COLO668 (cell line): ENCODE measurements at regions not wholly inside any gene's neighbourhood (a gene's known extent, or its start where the extent isn't known, plus 50 kb on each side); places are given as distances from the start of the nearest gene placed in this dataset.
A peak's percentile ranks its signal among the peaks of the same experiment; 100 is the strongest.
"Not testable (repeated sequence)": the region's sequence is repeated elsewhere in the genome, so short reads cannot be mapped to it uniquely, and the experiment has no call there.

ENCODE experiments used
- DNase-seq: peaks from one replicate; lab custom pipeline; 2025; ENCODE audit not compliant: unreplicated experiment; lab: John Stamatoyannopoulos, UW

DNA sequence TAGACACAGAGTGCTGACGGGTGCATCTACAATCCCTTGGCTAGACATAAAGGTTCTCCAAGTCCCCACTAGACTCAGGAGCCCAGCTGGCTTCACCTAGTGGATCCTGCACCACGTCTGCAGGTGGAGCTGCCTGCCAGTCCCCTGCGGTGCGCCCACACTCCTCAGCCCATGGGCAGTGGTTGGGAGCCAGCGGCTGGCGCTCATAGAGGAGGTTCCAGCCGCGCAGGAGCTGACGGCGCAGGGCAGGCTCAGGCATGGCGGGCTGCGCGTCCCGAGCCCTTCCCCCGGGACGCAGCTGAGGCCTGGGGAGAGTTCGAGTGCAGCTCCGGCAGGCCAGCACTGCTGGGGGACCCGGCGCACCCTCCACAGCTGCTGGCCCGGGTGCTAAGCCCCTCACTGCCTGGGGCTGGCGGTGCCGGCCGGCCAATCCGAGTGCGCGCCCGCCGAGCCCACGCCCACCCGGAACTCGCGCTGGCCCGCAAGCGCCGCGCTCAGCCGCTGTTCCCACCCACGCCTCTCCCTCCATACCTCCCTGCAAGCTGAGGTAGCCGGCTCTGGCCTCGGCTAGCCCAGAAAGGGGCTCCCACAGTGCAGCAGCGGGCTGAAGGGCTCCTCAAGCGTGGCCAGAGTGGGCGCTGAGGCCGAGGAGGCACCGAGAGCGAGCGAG is 1364.5 kb upstream of the WWC1 start:
- not testable (repeated sequence) for DNase-seq

DNA sequence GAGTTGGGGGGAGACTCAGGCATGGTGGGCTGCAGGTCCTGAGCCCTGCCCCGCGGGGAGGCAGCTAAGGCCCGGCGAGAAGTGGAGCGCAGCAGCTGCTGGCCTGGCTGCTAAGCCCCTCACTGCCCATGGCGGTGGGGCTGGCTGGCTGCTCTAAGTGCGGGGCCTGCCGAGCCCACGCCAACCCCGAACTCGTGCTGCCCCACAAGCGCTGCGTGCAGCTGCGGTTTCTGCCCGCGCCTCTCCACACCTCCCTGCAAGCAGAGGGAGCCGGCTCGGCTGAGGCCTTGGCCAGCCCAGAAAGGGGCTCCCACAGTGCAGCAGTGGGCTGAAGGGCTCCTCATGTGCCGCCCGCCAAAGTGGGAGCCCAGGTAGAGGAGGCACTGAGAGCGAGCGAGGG is 1355.1 kb upstream of the WWC1 start:
- DNase-seq = no peak

DNA sequence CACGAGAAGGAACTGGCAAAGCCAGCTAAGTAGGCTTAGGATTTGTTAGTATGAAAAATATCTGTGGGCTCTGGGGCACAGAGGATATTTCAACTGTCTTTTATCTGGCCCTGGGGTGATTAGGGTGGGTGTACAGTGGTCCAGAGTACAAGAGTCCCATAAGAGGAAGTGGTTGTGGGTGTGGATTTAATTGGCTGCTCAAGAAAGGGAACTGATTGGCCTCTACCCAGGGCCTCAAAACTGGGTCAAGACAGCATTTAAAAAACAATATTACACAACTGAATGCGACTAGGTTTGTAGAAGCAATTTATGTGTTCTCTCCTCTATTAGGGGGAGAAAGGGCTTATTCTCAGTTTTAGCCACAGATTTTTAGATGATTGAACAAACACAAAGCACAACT is 1353.4 kb upstream of the WWC1 start:
- peak; percentile 0 for DNase-seq

DNA sequence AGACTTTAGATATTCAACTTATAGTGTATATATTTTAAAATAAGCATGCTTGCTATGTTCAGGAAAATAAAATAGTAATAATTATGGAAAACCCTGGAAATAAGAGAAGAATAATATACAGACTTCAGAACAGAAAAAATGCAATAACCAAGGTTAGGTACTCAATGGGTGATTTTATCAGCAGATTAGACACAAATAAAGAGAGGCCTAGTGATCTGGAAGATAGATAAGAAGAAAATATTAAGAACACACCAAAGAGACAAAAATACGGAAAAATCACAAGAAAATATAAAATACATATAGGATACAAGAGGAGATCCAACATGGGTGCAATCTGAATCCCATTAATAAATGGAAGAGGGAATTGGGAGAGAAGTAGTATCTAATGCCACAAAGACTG is 1348.5 kb upstream of the WWC1 start:
- DNase-seq = no peak

DNA sequence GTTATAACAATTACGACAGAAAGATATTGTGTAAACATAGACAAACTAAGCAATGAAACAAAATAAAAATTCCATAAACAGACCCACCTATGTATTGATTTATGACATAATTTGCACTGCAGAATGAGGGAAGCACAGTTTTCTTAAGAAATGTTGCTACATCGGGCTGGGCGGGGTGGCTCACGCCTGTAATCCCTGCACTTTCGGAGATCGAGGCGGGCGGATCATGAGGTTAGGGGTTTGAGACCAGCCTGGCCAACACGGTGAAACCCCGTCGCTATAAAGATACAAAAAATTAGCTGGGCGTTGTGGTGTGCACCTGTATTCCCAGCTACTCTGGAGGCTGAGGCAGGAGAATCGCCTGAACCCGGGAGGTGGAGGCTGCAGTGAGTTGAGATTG is 1344.4 kb upstream of the WWC1 start:
- DNase-seq = no peak

DNA sequence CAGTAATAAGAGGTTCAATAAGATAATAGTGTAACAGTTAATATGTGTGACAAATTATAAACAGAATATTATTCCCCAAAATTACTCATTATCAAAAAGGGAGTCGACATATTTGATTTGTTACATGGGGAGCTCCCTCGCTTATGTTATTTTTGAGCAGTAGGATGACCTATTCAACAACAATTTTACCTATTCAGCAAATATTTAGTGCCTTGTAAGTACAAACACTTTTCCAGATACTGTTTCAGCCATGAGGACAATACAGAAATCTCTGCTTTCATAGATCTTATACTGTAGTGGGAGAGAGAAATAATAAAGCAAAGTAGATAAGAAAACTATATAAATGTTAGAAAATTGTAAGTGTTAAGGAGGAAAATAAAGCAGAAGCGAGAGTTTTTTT is 1342.8 kb upstream of the WWC1 start:
- DNase-seq = no peak

DNA sequence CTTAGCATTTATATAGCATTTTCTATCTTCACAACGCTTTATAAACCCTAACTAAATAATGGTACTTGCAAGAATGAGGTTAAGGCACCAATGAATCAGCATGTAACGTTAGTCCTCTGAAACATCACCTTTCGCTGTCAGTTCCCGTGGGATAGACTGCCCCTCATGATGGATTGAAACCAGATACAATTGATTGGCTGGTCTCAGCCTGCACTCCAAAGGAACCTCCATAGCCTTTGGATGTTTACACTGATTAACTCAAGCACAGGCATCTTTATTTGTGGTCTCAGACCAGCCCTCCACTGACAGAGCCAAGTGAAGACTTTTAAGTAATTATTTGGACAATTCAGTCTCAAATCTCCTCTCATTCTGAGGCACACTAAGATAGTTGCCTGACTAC is 1339.4 kb upstream of the WWC1 start:
- DNase-seq = no peak

DNA sequence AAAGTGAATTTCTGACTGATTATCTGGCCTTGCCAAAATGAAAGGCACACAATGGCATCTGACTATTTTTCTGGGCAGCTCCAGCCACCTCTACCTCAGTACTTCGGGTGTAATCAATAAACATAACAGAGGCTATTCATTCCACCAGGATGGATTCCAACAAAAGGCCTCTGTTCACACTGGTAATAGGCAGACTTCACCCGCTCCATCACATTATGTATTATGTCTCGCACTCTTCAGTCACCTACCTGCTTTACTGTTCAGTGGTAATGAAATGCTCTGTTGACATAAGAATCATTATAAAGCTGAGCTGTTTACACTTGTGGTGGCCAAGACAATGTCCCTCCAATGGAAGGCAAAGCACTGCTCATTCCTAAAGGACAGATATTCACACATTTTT is 1333.7 kb upstream of the WWC1 start:
- DNase-seq = no peak

DNA sequence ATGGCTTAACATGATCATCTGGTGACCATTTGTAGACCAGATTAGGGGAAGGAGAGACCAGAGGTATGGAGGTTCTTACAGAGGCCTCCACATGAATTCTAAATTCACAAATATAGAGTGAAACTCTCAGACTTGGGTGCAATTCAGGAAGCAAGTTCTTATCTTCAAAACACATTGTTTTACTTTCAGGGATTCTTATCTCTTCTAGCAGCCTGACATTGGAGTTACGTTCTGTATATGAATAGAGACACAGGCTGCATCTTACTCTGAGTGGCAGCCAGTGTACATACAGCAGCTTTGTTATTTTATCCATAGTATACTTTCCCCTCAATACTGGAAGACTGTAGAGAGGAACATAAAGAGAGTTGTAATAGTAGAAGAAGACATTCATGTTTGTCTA is 1331.7 kb upstream of the WWC1 start:
- DNase-seq = no peak

DNA sequence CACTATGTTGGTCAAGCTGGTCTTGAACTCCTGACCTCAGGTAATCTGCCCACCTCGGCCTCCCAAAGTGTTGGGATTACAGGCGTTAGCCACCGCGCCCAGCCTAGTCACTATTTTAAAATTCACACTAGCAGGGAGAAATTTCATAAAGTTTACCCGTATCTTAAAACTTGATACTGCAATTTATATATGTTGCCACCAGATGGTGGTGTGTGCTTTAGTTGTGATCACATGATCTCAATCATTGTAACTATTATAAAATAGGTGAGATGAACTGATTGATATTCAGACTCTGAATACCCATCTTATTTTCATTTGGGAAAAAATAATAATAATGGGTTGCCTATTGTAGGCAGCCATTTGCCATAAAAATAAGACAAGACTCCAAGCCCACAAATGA is 1330.4 kb upstream of the WWC1 start:
- no peak for DNase-seq

DNA sequence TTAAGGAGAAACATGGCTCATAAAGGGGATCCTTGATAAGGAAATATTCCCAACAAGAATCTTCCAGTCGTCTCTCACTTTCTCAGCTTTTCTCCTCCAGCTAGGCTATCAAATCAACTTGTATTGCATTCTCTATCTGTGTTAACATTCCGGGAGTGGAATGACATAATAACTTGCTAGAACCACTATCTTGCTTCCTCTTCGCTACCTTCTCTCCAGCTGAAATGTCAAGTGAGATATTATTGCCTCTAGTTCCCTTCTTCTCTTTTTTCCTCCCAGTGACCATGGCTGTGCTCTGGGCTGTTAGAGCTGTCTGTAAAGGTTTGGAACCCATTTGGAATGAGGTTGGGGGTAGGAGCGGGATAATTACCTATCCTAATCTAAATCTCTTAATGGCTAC is 1329.5 kb upstream of the WWC1 start:
- no peak for DNase-seq

DNA sequence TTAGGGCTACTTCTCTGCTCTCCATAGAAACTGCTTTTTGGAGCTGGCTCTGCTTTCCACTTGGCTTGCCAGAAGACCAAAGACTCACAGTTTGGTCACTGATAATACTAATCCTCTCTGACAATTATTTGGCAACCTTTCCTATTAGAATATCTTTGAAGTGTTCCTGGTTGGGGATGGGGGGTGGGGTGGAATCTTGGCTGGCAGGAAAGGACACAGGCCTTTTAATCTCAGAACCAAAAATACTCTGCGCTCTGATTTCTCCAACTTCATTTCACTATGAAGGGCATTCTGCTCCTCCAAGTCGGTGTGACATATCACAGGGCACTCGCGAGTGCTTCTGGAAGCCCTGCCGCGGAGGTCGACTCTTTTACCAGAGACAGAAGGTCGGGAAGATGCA is 1329.0 kb upstream of the WWC1 start:
- no peak for DNase-seq

DNA sequence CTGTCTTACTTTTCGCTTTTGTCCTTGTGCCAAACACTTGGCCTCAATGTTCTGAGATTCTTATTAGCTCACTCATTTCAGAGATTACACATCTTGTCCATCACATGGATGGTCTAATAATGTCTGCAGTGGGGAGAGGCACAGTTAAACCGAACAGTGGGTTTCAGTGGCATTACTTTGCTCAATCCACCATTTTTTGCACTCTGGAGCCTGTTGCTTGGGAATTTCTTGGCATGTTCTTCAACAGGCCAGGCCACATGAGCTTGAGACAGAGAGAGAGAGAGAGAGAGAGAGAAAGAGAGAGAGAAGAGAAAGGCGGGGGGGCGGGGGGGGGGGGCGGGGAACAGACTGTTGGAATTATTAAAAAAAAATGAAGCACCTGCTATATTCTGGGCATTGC is 1327.8 kb upstream of the WWC1 start:
- no peak for DNase-seq

DNA sequence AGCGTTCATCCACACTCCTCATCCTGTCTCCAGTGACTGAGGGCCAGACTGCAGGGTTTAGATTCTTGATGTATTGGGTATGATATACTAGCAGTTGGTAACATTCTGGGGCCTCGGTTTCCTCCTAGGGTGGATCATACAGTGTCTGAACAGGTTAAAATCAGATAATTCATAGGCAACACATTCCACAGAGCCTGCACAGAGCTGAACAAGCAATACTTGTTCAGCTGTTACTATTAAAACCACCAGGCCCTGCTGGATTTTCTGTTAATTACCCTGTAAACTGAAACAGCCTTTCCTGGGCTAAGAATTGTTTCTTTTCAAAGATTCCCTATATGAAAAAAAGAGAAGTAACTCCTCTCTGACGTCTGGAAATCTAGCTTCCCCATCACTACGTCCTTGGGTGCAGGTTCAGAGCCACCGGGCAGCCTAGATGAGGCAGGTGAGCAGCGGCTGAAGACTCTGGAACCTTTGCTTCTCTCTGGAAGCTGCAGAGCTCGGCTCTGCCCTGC is 1313.5 kb upstream of the WWC1 start:
- DNase-seq = no peak

DNA sequence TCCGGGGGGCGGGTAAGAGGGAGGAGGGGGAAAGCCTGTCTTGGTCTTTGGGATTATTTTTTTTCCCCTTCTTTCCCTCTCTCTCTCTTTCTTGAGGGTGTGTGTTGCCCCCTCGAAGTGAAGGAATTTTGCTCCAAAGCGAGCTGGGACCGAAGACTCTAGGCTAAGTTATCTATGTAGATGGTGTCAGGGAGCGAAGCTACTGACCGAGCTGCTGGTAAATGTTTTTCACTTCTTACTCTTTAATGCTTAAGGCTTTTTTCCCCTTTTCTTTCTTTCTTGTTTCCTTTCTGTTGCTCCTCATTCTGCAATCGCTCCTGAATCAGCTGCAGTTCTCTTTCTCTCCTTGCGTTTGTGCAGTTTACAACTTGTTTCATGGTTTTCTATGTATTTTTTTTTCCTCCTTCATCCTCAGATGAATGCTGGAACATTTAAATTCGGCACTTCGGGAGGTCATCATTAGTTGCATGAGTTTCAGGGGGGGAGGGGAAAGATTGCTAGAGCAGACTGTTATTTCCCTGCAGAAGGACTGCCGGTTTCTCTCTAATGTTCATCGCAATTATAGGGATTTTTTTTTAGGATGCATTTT is 1312.0 kb upstream of the WWC1 start:
- no peak for DNase-seq

DNA sequence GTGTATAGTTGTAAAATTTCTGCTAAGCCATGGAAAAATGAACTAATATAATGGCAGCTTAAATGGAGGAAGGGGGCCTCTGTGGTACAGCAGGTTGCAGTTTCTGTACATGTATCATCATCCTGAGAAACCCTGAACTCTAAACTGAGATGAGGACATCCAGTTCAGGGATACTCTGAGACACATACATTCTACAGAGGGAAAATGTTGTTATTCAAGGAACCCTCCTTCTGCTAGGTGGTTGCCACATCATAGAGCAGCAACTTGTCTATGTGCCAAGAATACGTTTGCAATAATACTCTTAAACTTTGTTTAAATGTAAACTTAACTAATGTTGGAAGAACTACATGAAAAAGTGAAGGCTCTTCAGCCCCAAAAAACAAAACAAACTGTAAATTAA is 1310.8 kb upstream of the WWC1 start:
- DNase-seq = no peak

DNA sequence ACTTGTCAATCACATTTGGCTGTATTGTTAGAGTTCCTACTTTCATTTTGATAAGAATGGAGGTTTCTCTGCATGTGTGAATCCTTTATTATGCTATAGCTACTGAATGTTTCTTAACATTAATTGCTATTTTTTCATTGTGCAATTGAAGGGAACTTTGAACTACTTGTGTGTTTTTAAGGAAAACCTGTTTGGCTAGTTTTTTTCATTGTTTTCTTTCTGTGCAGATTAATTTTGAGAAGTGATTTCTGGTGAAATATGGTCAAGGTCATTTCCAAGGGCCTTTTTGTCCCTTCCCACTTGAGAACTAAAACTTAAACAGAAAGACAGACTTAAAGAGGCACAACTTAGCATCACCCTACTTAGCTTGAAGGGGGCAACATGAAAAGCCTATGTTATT is 1309.2 kb upstream of the WWC1 start:
- DNase-seq = no peak

DNA sequence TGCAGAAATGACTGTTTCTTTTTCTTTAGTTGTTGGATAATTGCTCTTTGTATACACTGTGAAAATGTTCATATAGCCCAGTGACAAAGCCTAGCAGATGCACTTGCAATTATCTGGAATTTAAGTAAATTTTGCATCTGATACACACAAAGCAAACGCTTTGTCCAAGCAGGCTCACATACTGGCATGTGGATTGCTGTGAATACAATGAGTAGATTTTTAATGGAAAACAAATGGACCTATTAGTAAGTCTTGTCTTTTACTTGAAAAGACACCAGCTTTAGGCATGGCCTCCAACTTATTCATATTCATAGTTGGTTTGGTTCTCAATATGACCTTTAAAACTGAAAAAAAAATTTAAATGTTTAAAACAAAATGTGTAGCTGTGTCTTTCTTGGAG is 1299.8 kb upstream of the WWC1 start:
- no peak for DNase-seq

DNA sequence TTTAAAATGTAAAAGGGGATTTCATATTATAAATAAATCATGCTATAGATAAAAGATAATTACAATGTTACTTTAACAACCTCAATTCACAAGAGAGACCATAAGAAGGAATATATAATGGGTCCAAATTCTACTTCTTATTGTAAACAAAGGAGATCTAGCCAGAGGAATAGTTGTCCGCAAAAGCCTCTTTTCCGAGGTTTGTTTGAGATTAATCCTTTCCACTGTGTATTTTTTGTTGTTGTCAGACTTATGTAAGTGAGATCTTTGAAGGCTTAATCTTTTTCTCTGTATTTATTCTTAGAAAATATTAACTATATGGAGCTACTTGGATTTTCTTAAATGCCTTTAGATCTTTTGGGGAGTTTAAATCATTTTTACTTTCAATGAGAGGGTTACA is 1299.3 kb upstream of the WWC1 start:
- DNase-seq = no peak

DNA sequence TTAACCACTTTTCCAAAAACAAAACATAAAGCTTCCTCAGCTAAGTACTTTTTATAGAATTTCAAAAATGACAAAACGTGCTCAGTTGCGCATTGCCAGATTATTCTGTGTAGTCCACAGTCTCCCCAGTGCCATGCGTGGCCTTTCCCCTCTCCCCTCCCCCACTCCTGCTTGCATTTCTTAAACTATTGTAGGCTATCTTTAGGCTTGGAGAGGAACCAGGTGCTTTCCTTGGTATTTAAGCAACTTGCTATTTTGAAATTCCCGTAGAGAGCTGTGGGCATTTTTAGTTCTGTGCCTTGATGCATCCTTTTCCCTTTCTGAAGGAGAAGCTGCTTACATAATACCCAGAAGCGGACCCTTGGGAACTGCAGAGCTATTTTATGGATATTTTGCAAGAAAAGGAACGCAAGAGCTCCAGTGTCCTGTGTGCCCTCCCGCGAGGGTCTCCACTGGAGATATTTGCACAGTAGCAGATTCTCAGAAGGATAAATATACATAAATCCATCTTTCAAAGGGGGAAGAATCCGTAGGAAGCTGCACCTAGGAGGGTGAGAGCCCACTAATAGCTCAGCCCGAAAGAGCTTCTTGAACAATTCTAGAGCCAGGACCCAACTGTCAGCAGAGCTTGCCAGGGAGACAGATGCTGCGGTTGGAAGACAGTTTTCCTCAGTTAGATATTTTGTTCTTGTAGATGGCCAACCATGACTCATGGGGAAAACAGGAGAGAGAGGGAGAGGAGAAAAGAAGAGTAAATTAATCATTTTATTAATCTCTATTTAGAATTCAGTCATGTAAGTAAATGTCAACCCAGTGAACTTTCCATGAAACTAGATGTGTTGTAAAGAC is 1298.3 kb upstream of the WWC1 start:
- DNase-seq = no peak

DNA sequence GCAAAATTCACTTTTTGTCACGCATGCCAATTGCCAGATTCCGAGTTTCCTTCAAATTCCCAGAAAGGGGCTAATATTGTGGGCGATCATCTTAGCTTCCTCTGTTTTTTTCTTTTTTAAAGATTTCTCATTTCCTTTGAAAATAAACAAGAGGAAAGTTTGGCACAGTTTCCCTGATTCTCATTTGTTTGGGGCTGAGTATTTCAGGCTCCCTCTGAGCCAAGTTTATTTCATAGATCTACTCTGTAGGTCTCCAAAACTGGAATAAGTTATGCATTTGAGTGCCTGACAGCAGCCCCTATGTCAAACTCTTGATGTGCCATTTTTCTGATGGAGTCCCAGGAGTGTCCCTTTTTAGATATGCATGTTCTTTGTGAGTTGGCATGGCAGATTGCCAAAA is 1297.2 kb upstream of the WWC1 start:
- DNase-seq = no peak

DNA sequence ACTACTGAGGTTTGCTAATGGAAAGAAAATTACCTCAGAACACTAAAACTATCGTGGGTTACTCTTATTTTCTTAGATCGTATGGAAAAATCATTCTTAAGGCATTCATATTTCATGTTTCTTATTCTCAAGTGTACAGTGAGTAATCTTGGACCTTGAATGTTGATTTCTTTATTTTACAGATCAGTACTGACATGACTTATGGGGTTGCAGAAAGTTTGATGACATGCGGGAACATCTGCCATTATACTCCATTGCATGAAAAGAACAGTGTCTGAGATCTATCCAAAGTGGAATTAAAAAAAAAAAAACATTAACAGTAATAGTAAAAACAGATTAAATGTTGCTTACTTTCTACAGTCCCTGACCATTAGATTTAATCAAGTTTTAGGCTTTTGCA is 1290.2 kb upstream of the WWC1 start:
- no peak for DNase-seq
